NCI-H2171 treated with DMSO at 0.1 percent for 48 hours (cell line): ENCODE measurements at regions not wholly inside any gene's neighbourhood (a gene's known extent, or its start where the extent isn't known, plus 50 kb on each side); places are given as distances from the start of the nearest gene placed in this dataset.
"Not testable (repeated sequence)": the region's sequence is repeated elsewhere in the genome, so short reads cannot be mapped to it uniquely, and the experiment has no call there.

Experiments
- DNase-seq: peaks from one replicate; lab custom pipeline; 2025; lab: John Stamatoyannopoulos, UW

GRCh38 chr10:28859791-28860190, 182.5 kb downstream of the BAMBI start:
- DNase-seq: no peak

- no peak for DNase-seq
Observed at GRCh38 chr10:28862219-28862618, 184.9 kb downstream of the BAMBI start.

GRCh38 chr10:28869606-28870201, 192.4 kb downstream of the BAMBI start:
- DNase-seq: no peak

- no peak for DNase-seq
Observed at GRCh38 chr10:28871665-28872064, 194.3 kb downstream of the BAMBI start.

GRCh38 chr10:28872587-28873165, 195.4 kb downstream of the BAMBI start:
- DNase-seq: no peak

GRCh38 chr10:28873540-28873939, 196.2 kb downstream of the BAMBI start:
- no peak for DNase-seq

- DNase-seq: no peak
Observed at GRCh38 chr10:28874210-28874609, 196.9 kb downstream of the BAMBI start.

GRCh38 chr10:28875549-28876081, 198.3 kb downstream of the BAMBI start:
- no peak for DNase-seq

- DNase-seq: no peak
Observed at GRCh38 chr10:28878236-28878970, 201.1 kb downstream of the BAMBI start.

- DNase-seq: no peak
Observed at GRCh38 chr10:28879246-28879645, 201.9 kb downstream of the BAMBI start.

GRCh38 chr10:28879875-28880682, 202.8 kb downstream of the BAMBI start:
- DNase-seq: no peak

- no peak for DNase-seq
Observed at GRCh38 chr10:28880683-28880950, 203.3 kb downstream of the BAMBI start.

- DNase-seq: no peak
Observed at GRCh38 chr10:28881171-28881882, 204.0 kb downstream of the BAMBI start.

- DNase-seq: no peak
Observed at GRCh38 chr10:28883741-28884423, 206.6 kb downstream of the BAMBI start.

- DNase-seq: no peak
Observed at GRCh38 chr10:28890121-28890950, 213.0 kb downstream of the BAMBI start.

GRCh38 chr10:28891058-28891713, 213.9 kb downstream of the BAMBI start:
- no peak for DNase-seq

GRCh38 chr10:28892818-28893547, 215.7 kb downstream of the BAMBI start:
- DNase-seq: no peak

GRCh38 chr10:28894146-28894545, 216.8 kb downstream of the BAMBI start:
- DNase-seq: no peak

- not testable (repeated sequence) for DNase-seq
Observed at GRCh38 chr10:28895671-28896070, 218.3 kb downstream of the BAMBI start.
